ENCODE measurements at regions not wholly inside any gene's neighbourhood (a gene's known extent, or its start where the extent isn't known, plus 50 kb on each side); places are given as distances from the start of the nearest gene placed in this dataset.

- Histone ChIP-seq H3K36me3 (ENCODE audit: insufficient read depth) (no peaks in the 10 kb centered on the region), H3F3A (replicated peaks; ENCODE audit: low read depth) (no peaks in the 10 kb centered on the region), H3K27ac (ENCODE audit: low read depth) (no peak overlapping the region), H3K27me3 (ENCODE audit: insufficient read depth) (no peaks in the 10 kb centered on the region), H2AFZ (peak overlapping the region; percentile 79; the same call in 1 of the 2 replicates), H3K4me2 (no peak overlapping the region), H3K4me1 (ENCODE audit: insufficient read depth) (peaks cover 29% of the 10 kb centered on the region), H3K9me2 (ENCODE audit: insufficient read depth) (no peaks in the 10 kb centered on the region), H4K20me1 (replicated peaks; ENCODE audit: insufficient read depth) (no peaks in the 10 kb centered on the region), H3K4me3 (no peak overlapping the region), H3K79me2 (replicated peaks; ENCODE audit: insufficient read depth) (no peaks in the 10 kb centered on the region)
- ATAC-seq (no peak; the same call in 2 of the 3 replicates), DNase-seq (ENCODE audit: low spot score) (no peak)
- H3K9me3 Mint-ChIP-seq = no peaks in the 10 kb centered on the region
- H3K36me3 Mint-ChIP-seq (ENCODE audit: low read depth) = no peaks in the 10 kb centered on the region
- no peak overlapping the region for H3K4me3 Mint-ChIP-seq
- H3K27me3 Mint-ChIP-seq (ENCODE audit: insufficient read depth, low read depth, poor library complexity) = peaks cover 4% of the 10 kb centered on the region
- H3K27ac Mint-ChIP-seq = peak overlapping the region; percentile 92
- peaks cover 35% of the 10 kb centered on the region for H3K4me1 Mint-ChIP-seq
- TF ChIP-seq ZNF331 (CRISPR knock-in tag; IDR thresholded peaks at IDR 0.05; ENCODE audit: low read depth) (no peak), REST (IDR thresholded peaks at IDR 0.05; ENCODE audit: unreplicated experiment) (no peak), STAT1 (IDR thresholded peaks at IDR 0.05; ENCODE audit: unreplicated experiment) (no peak), CTCF (conservative IDR thresholded peaks at IDR 0.05; ENCODE audit: low read depth in 2 of 2) (no peak), POLR2AphosphoS5 (IDR thresholded peaks at IDR 0.05; ENCODE audit: low read depth) (no peak), JUNB (IDR thresholded peaks at IDR 0.05; ENCODE audit: unreplicated experiment) (no peak), CREB1 (CRISPR knock-in tag; IDR thresholded peaks at IDR 0.05; ENCODE audit: low read depth) (no peak), ZNF462 (CRISPR knock-in tag; IDR thresholded peaks at IDR 0.05) (no peak)
Observed at GRCh38 chr9:13957089-13957488, 356.9 kb downstream of the NFIB start.

All from GM23338 (cell line).